RWPE1 (cell line): ENCODE measurements at regions not wholly inside any gene's neighbourhood (a gene's known extent, or its start where the extent isn't known, plus 50 kb on each side); places are given as distances from the start of the nearest gene placed in this dataset.

Source experiments
- CTCF ChIA-PET: fragments of 350-600 bp; sonication (Branson Sonifier 250); formaldehyde crosslinking; extraction: SDS; loops from one replicate; lab custom pipeline; 2021; lab: Yijun Ruan, JAX
- POLR2A ChIA-PET: fragments of 400-600 bp; formaldehyde crosslinking; extraction: SDS; loops from one replicate; lab custom pipeline; 2020; ENCODE audit warnings: antibody characterized with exemption; ENCODE audit not compliant: low non-redundant PET; lab: Yijun Ruan, JAX
- DNase-seq: peaks from one replicate; pipeline ENCODE4 v3.0.0; 2012; ENCODE audit warnings: low spot score
- H3K27ac ChIP-seq: fragments of 450-650 bp; 2 replicates; pipeline ENCODE4 v1.5.1; 2017
- TF ChIP-seq, protein P1 (sequence below): fragments of 450-650 bp; conservative IDR thresholded peaks from 2 replicates; pipeline ENCODE4 v1.5.1; 2017; ENCODE audit warnings: low read depth, mild to moderate bottlenecking

DNA sequence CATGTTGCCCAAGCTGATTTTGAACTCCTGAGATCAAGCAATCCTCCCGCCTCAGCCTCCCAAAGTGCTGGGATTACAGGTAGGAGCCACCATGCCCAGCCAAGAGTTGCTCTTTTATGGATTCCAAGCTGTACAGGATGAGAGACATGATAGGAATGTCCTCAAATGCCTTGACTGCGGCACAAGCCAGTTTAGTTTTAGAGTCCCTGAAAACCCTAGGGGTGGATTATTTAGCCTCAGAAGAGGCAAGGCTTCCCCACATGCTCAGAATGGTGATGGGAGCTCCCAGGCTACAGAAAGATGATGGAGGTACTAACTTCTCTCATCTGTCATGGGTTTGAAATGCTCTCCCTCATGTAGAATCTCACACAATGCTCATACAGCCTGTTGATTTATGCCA lies 192.1 kb upstream of the ADRA1D start:
- POLR2A ChIA-PET: no interaction called here
- TF ChIP-seq, protein P1, sequence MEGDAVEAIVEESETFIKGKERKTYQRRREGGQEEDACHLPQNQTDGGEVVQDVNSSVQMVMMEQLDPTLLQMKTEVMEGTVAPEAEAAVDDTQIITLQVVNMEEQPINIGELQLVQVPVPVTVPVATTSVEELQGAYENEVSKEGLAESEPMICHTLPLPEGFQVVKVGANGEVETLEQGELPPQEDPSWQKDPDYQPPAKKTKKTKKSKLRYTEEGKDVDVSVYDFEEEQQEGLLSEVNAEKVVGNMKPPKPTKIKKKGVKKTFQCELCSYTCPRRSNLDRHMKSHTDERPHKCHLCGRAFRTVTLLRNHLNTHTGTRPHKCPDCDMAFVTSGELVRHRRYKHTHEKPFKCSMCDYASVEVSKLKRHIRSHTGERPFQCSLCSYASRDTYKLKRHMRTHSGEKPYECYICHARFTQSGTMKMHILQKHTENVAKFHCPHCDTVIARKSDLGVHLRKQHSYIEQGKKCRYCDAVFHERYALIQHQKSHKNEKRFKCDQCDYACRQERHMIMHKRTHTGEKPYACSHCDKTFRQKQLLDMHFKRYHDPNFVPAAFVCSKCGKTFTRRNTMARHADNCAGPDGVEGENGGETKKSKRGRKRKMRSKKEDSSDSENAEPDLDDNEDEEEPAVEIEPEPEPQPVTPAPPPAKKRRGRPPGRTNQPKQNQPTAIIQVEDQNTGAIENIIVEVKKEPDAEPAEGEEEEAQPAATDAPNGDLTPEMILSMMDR: no peak
- no peak for DNase-seq
- no peak overlapping the region for H3K27ac ChIP-seq
- CTCF ChIA-PET: no interaction called here

DNA sequence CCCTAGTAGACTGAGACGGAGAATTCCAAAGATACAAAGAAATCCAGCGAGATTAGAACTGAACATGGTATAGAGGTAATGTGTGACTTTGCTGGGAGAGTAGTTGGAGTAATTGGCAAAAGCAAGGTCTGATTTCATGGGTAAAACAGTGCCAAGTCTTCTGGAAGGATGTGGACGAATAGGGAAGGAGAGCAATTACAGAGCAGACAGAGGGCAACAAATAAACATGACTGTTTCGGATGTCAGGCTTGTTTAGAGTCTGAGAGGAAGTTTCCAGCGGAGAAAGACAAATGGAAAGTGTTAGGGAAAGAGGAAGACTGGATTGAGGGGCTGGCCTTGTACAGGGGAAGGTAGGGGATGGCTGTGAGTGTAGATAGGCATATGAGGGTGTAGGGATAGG lies 190.4 kb upstream of the ADRA1D start:
- TF ChIP-seq, protein P1: no peak
- ChIA-PET POLR2A (no interaction called here), CTCF (no interaction called here)
- no peak overlapping the region for H3K27ac ChIP-seq
- DNase-seq: no peak

DNA sequence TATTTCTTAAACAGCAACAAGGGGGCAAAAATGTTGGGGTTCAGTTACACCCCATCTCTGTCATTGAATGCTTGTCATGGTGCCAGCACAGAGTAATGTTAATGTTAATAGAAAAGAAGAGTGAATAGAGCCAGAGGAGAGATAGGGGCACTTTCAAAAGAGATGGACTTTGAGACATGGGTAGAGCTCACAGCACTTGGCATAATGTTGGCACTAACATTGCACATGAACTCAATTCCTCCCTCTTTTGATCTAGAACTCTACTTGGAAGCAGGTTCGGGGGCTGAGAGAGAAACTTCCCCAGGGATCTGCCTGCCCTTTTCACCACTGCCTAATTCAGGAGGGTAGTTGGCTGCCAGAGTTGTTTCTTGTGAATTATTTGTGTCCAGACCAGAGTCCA lies 188.0 kb upstream of the ADRA1D start:
- TF ChIP-seq, protein P1: no peak
- H3K27ac ChIP-seq: no peak overlapping the region
- no peak for DNase-seq
- CTCF ChIA-PET: no interaction called here
- POLR2A ChIA-PET: no interaction called here

DNA sequence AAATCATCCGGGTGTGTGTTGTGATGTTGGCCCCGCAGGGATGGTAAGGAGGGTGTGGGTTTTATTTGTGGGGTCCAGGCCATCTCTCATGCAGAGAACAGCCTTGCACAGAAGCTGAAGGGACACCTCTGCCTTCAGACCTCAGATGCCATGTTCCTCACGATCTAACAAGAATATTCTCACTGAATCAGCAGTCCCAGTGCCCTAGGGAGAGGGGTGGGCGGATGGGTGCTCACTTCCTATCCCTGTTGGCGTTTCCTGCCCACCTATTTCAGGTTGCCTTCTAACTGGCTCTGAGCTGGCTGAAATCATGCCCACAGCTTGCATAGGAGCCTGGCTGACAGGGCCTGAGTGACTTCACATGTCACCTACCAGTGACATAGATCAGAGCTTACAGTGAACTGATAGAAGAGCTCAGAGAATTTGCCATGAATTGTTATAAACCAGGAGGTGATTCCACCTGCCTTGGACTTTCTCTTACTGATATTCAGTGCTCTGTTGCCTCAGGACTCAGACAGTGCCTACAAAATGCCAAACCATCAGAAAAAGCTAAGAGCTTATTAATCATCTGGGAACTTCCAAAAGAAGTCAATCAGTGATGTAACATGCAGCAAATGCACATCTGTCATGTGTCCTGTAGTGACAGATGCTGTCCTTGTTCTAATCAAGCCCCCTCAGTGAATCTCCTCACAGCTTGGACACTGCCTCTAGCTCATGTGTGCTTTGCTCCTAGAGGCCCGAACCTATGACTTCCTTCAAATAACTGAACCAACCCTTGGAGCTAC lies 186.8 kb upstream of the ADRA1D start:
- DNase-seq: no peak
- ChIA-PET POLR2A (interaction anchor here (0.6 kb wide), 1 partner anchor 493 kb away, joined by 3 read pairs; no protein-coding TSS in a partner anchor), CTCF (interaction anchor here (0.6 kb wide), 1 partner anchor 90 kb away, joined by 4 read pairs; no protein-coding TSS in a partner anchor)
- TF ChIP-seq, protein P1: no peak
- no peak overlapping the region for H3K27ac ChIP-seq

DNA sequence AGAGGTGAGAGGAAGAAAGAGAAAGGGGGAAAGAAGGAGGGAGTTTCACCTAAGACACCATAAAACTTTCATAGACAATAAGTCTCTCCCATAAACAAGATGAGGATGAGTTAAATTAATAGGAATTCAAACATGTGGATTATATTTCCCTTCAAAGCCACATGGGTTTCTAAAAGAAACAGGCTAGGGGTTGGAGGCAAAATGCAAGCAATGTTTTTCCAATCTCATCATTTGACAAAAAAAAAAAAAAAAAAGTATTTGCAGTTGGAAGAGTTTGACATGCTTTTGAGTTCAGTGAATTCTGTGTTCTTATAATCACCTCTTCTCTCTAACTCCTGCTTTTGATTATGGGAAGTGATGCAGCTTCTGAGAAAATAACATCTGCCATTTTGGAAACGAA lies 186.1 kb upstream of the ADRA1D start:
- POLR2A ChIA-PET: interaction anchor here (0.6 kb wide), 1 partner anchor 492 kb away, joined by 3 read pairs; no protein-coding TSS in a partner anchor

DNA sequence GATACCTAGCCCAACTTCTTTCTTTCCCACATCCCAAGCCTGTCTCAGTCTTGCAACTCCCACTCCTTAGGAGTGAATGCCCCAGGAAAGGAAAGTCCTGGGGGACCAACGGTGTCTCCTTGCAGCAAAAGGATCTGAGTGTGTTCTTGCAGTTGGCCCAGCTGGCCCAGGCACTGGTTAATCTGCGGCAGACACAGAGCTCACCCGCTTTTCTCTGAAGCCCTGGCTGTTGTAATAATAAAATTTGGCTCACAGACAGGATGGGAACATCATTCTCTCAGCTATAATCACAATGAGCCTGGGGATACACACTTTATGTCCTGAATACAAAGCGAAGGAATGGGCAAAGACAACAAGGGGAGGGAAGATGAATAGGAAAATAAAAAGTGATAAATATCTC lies 185.6 kb upstream of the ADRA1D start:
- ChIA-PET POLR2A (no interaction called here), CTCF (interaction anchor here (0.7 kb wide), 1 partner anchor 194 kb away, joined by 3 read pairs; no protein-coding TSS in a partner anchor)
- DNase-seq: no peak
- TF ChIP-seq, protein P1: no peak
- no peak overlapping the region for H3K27ac ChIP-seq

More for the DNA sequence above, 186.1 kb upstream of the ADRA1D start:
- TF ChIP-seq, protein P1: no peak
- no peak for DNase-seq
- CTCF ChIA-PET: interaction anchor here (0.7 kb wide), 1 partner anchor 195 kb away, joined by 3 read pairs; no protein-coding TSS in a partner anchor
- H3K27ac ChIP-seq: no peak overlapping the region
